ENCODE measurements at regions not wholly inside any gene's neighbourhood (a gene's known extent, or its start where the extent isn't known, plus 50 kb on each side); places are given as distances from the start of the nearest gene placed in this dataset.

DNA sequence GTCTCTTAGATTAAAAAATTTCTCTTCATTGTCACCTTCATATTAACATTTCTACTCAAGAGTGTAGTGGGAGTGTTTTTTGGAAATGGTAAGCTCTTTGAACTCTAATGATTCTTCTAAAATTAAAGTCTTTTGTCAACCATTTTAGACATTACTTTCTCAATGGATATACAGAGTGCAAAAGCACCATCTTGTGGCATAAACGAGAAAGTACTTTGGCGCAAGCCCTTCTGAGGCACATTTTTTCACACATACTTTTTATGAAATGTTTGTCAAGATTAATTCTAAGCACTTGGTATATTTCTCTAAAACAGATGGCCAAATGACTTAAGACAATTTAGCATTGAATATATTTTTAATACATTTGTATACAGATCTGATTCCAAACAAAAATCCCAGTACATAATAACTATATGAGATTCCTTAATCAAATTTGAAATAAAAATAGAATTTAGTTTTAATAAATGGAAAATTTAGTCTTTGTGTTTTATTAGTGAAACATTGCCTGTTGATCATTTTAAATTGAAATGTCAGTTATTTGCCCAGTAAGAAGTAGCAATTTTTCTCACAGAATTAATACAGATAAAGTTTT is 63.3 kb upstream of the GALNT5 start:
- Histone ChIP-seq H3K4me1 (ENCODE audit: insufficient read depth) (peaks cover 35% of the 10 kb centered on the region), H3K9ac (0 out of 2 replicates have a peak overlapping the region, but pooled peaks have one; percentile 15), H3K4me2 (ENCODE audit: unreplicated experiment) (peak overlapping the region; percentile 34), H3F3A (ENCODE audit: insufficient read depth) (no peaks in the 10 kb centered on the region; the same call in 1 of the 2 replicates), H2AFZ (peak overlapping the region; percentile 77), H3K27me3 (replicated peaks; ENCODE audit: insufficient read depth) (no peaks in the 10 kb centered on the region), H3K9me3 (ENCODE audit: low read depth) (no peaks in the 10 kb centered on the region), H3K27ac (no peak overlapping the region), H3K4me3 (no peak overlapping the region), H3K79me2 (ENCODE audit: insufficient read depth) (no peaks in the 10 kb centered on the region), H3K9me2 (ENCODE audit: insufficient read depth) (no peaks in the 10 kb centered on the region), H4K20me1 (ENCODE audit: insufficient read depth) (no peaks in the 10 kb centered on the region), H3K36me3 (ENCODE audit: low read depth) (no peaks in the 10 kb centered on the region)
- in situ Hi-C loops (cut with MboI) = loop anchor here (10.0 to 25.0 kb wide), 2 partner anchors 607 to 1809 kb away; no protein-coding TSS in a partner anchor
- 6 to 8% methylated on average over 2 of the region's 2 CpGs for WGBS, 2 experiments (ENCODE audit: low coverage in 1 of 2, low lambda C conversion rate in 2 of 2, missing lambda C conversion rate in 2 of 2)
- peak; percentile 80 for DNase-seq
- TF ChIP-seq EZH2 (IDR thresholded peaks at IDR 0.05; ENCODE audit: insufficient read depth, poor library complexity, severe bottlenecking) = no peak
- no peak for TF ChIP-seq EZH2phosphoT487 (IDR thresholded peaks at IDR 0.05; ENCODE audit: insufficient read depth, low read depth)

DNA sequence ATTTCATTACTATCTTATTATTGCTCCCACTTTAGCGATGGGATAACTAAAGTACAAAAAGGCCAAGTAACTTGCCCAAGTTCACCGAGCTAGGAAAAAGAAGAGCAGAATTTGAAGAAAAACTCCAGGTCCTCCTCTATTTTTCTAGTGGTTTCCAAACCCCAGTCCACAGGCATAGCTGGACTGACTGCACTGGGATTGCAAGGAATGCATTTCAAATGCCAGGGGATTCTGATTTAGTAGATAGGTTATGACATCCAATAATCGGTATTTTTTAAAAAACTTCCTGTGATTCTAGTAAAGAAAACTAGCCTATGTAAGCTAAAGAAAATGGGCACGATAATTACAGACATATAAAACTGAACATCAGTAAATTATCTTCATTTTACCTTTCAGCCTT is 62.7 kb upstream of the GALNT5 start:
- Histone ChIP-seq H3K4me3 (no peak overlapping the region), H3F3A (ENCODE audit: insufficient read depth) (no peaks in the 10 kb centered on the region; the same call in 1 of the 2 replicates), H3K4me1 (ENCODE audit: insufficient read depth) (peaks cover 32% of the 10 kb centered on the region), H3K79me2 (ENCODE audit: insufficient read depth) (no peaks in the 10 kb centered on the region), H3K9ac (peak overlapping the region; percentile 1; the same call in 1 of the 2 replicates), H3K27ac (no peak overlapping the region), H3K36me3 (ENCODE audit: low read depth) (no peaks in the 10 kb centered on the region), H3K27me3 (replicated peaks; ENCODE audit: insufficient read depth) (no peaks in the 10 kb centered on the region), H3K4me2 (ENCODE audit: unreplicated experiment) (peak overlapping the region; percentile 34), H3K9me3 (ENCODE audit: low read depth) (no peaks in the 10 kb centered on the region), H2AFZ (peak overlapping the region; percentile 77), H4K20me1 (ENCODE audit: insufficient read depth) (no peaks in the 10 kb centered on the region), H3K9me2 (ENCODE audit: insufficient read depth) (no peaks in the 10 kb centered on the region)
- in situ Hi-C loops (cut with MboI) = loop anchor here (10.0 to 25.0 kb wide), 2 partner anchors 608 to 1810 kb away; no protein-coding TSS in a partner anchor
- 67 to 72% methylated on average over 4 of the region's 4 CpGs for WGBS, 2 experiments (ENCODE audit: low coverage in 1 of 2, low lambda C conversion rate in 2 of 2, missing lambda C conversion rate in 2 of 2)
- DNase-seq = peak; percentile 36
- TF ChIP-seq EZH2phosphoT487 (IDR thresholded peaks at IDR 0.05; ENCODE audit: insufficient read depth, low read depth) (no peak), EZH2 (IDR thresholded peaks at IDR 0.05; ENCODE audit: insufficient read depth, poor library complexity, severe bottlenecking) (no peak)

DNA sequence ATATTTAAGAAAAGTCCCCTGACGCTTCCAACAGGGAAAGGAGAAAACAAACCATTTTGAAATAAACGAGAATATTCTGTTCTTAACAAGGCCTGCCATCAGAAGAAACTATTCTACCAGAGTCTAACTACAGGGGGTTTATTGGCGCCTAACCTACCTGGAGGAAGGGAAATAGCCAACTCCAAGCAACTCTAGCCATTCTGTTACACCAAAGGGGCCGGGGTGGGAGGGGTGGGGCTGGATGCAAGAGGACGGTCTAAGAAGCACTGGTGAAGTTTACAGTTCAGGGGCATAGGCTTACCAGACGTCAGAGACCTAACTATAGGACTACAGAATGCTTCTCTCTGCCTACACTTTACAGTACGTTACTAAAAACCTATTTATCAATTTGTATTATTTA is 60.5 kb upstream of the GALNT5 start:
- Histone ChIP-seq H3K9ac (no peak overlapping the region), H3K27me3 (replicated peaks; ENCODE audit: insufficient read depth) (no peaks in the 10 kb centered on the region), H3K9me2 (ENCODE audit: insufficient read depth) (no peaks in the 10 kb centered on the region), H3K36me3 (ENCODE audit: low read depth) (no peaks in the 10 kb centered on the region), H4K20me1 (ENCODE audit: insufficient read depth) (no peaks in the 10 kb centered on the region), H3K79me2 (ENCODE audit: insufficient read depth) (no peaks in the 10 kb centered on the region), H3K4me3 (no peak overlapping the region), H3F3A (ENCODE audit: insufficient read depth) (no peaks in the 10 kb centered on the region), H3K4me2 (ENCODE audit: unreplicated experiment) (no peak overlapping the region), H3K9me3 (ENCODE audit: low read depth) (no peaks in the 10 kb centered on the region), H2AFZ (no peak overlapping the region; the same call in 1 of the 2 replicates), H3K27ac (no peak overlapping the region), H3K4me1 (ENCODE audit: insufficient read depth) (peaks cover 23% of the 10 kb centered on the region)
- no peak for TF ChIP-seq EZH2 (IDR thresholded peaks at IDR 0.05; ENCODE audit: insufficient read depth, poor library complexity, severe bottlenecking)
- TF ChIP-seq EZH2phosphoT487 (IDR thresholded peaks at IDR 0.05; ENCODE audit: insufficient read depth, low read depth) = no peak
- 85 to 87% methylated on average over 7 of the region's 7 CpGs for WGBS, 2 experiments (ENCODE audit: low coverage in 1 of 2, low lambda C conversion rate in 2 of 2, missing lambda C conversion rate in 2 of 2)
- in situ Hi-C loops (cut with MboI) = loop anchor here (10.0 to 25.0 kb wide), 2 partner anchors 610 to 1812 kb away; no protein-coding TSS in a partner anchor
- no peak for DNase-seq

DNA sequence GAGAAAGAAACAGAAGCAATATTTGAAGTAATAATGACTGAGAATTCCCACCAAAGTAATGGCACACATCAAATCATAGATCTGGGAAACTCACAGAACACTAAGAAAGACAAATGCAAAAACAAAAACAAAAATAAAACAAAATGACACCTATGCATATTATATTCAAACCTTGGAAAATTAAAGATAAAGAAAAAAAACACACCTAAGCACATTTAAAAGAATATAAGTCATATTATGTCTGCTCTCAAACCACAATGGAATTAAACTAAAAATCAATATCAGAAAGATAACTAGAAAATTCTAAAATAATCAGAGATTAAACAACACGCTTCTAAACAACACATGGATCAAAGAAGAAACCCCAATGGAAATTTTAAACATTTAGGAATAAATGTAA is 59.7 kb upstream of the GALNT5 start:
- Histone ChIP-seq H3K79me2 (ENCODE audit: insufficient read depth) (no peaks in the 10 kb centered on the region), H3K4me3 (no peak overlapping the region), H2AFZ (no peak overlapping the region), H3F3A (ENCODE audit: insufficient read depth) (no peaks in the 10 kb centered on the region), H3K9ac (no peak overlapping the region), H3K9me2 (ENCODE audit: insufficient read depth) (no peaks in the 10 kb centered on the region), H3K4me1 (ENCODE audit: insufficient read depth) (peaks cover 23% of the 10 kb centered on the region), H3K4me2 (ENCODE audit: unreplicated experiment) (no peak overlapping the region), H3K27ac (no peak overlapping the region), H3K36me3 (ENCODE audit: low read depth) (no peaks in the 10 kb centered on the region), H3K27me3 (replicated peaks; ENCODE audit: insufficient read depth) (no peaks in the 10 kb centered on the region), H4K20me1 (ENCODE audit: insufficient read depth) (no peaks in the 10 kb centered on the region), H3K9me3 (ENCODE audit: low read depth) (no peaks in the 10 kb centered on the region)
- in situ Hi-C loops (cut with MboI) = loop anchor here (10.0 to 25.0 kb wide), 2 partner anchors 611 to 1813 kb away; no protein-coding TSS in a partner anchor
- 93 to 100% methylated on average over 1 of the region's 1 CpG for WGBS, 2 experiments (ENCODE audit: low coverage in 1 of 2, low lambda C conversion rate in 2 of 2, missing lambda C conversion rate in 2 of 2)
- no peak for TF ChIP-seq EZH2 (IDR thresholded peaks at IDR 0.05; ENCODE audit: insufficient read depth, poor library complexity, severe bottlenecking)
- TF ChIP-seq EZH2phosphoT487 (IDR thresholded peaks at IDR 0.05; ENCODE audit: insufficient read depth, low read depth) = no peak
- DNase-seq = no peak
